ENCODE measurements at regions not wholly inside any gene's neighbourhood (a gene's known extent, or its start where the extent isn't known, plus 50 kb on each side); places are given as distances from the start of the nearest gene placed in this dataset.

GRCh38 chr18:78130232-78131195 lies 849.1 kb upstream of the SALL3 start:
- TF ChIP-seq CTCF (IDR thresholded peaks at IDR 0.05): no peak
- no peak for TF ChIP-seq POLR2AphosphoS5 (IDR thresholded peaks at IDR 0.05)
- TF ChIP-seq POLR2A (IDR thresholded peaks at IDR 0.05): no peak
- no peak for TF ChIP-seq EP300 (IDR thresholded peaks at IDR 0.05)
